ENCODE measurements at regions not wholly inside any gene's neighbourhood (a gene's known extent, or its start where the extent isn't known, plus 50 kb on each side); places are given as distances from the start of the nearest gene placed in this dataset.

- Mint-ChIP-seq H3K27ac (no peak overlapping the region), H3K27me3 (no peaks in the 10 kb centered on the region), H3K4me1 (no peaks in the 10 kb centered on the region), H3K9me3 (peaks cover 2% of the 10 kb centered on the region), H3K4me3 (no peak overlapping the region), H3K36me3 (ENCODE audit: low read depth) (no peaks in the 10 kb centered on the region)
- TF ChIP-seq CTCF (IDR thresholded peaks at IDR 0.05): no peak
- CTCF ChIA-PET: no interaction called here
- DNase-seq: no peak
- no peak for ATAC-seq (ENCODE audit: low read depth)
- POLR2A ChIA-PET: no interaction called here
- intact Hi-C loops (cut with micrococcal nuclease): no loop called here
Observed at GRCh38 chr15:91723959-91724358, 129.5 kb upstream of the SLCO3A1 start.

- no peak for DNase-seq
- ChIA-PET POLR2A (no interaction called here), CTCF (no interaction called here)
- no peak overlapping the region for H3K27ac Mint-ChIP-seq
- TF ChIP-seq CTCF (IDR thresholded peaks at IDR 0.05): no peak
- peaks cover 11% of the 10 kb centered on the region for H3K27me3 Mint-ChIP-seq
- no peaks in the 10 kb centered on the region for H3K9me3 Mint-ChIP-seq
- ATAC-seq (ENCODE audit: low read depth): no peak
- no peak overlapping the region for H3K4me3 Mint-ChIP-seq
- no peaks in the 10 kb centered on the region for H3K36me3 Mint-ChIP-seq (ENCODE audit: low read depth)
- H3K4me1 Mint-ChIP-seq: no peaks in the 10 kb centered on the region
- intact Hi-C loops (cut with micrococcal nuclease): no loop called here
Observed at GRCh38 chr15:91733661-91734060, 119.8 kb upstream of the SLCO3A1 start.

GRCh38 chr15:91737151-91737818 is 116.2 kb upstream of the SLCO3A1 start:
- Mint-ChIP-seq H3K36me3 (ENCODE audit: low read depth) (no peaks in the 10 kb centered on the region), H3K27me3 (peaks cover 6% of the 10 kb centered on the region), H3K9me3 (no peaks in the 10 kb centered on the region), H3K27ac (no peak overlapping the region), H3K4me3 (no peak overlapping the region), H3K4me1 (no peaks in the 10 kb centered on the region)
- POLR2A ChIA-PET: no interaction called here
- CTCF ChIA-PET: no interaction called here
- no peak for ATAC-seq (ENCODE audit: low read depth)
- no peak for TF ChIP-seq CTCF (IDR thresholded peaks at IDR 0.05)
- DNase-seq: no peak
- intact Hi-C loops (cut with micrococcal nuclease): no loop called here

- DNase-seq: no peak
- CTCF ChIA-PET: no interaction called here
Observed at GRCh38 chr15:91741986-91742385, 111.5 kb upstream of the SLCO3A1 start.

GRCh38 chr15:91751611-91752010 is 101.9 kb upstream of the SLCO3A1 start:
- ChIA-PET CTCF (no interaction called here), POLR2A (no interaction called here)
- intact Hi-C loops (cut with micrococcal nuclease): no loop called here

More at GRCh38 chr15:91741986-91742385, 111.5 kb upstream of the SLCO3A1 start:
- TF ChIP-seq CTCF (IDR thresholded peaks at IDR 0.05): no peak
- H3K4me3 Mint-ChIP-seq: no peak overlapping the region
- POLR2A ChIA-PET: no interaction called here
- no peak overlapping the region for H3K27ac Mint-ChIP-seq
- intact Hi-C loops (cut with micrococcal nuclease): no loop called here
- H3K9me3 Mint-ChIP-seq: no peaks in the 10 kb centered on the region
- H3K4me1 Mint-ChIP-seq: no peaks in the 10 kb centered on the region
- no peak for ATAC-seq (ENCODE audit: low read depth)
- no peaks in the 10 kb centered on the region for H3K27me3 Mint-ChIP-seq
- no peaks in the 10 kb centered on the region for H3K36me3 Mint-ChIP-seq (ENCODE audit: low read depth)

More at GRCh38 chr15:91751611-91752010, 101.9 kb upstream of the SLCO3A1 start:
- Mint-ChIP-seq H3K36me3 (ENCODE audit: low read depth) (no peaks in the 10 kb centered on the region), H3K27me3 (no peaks in the 10 kb centered on the region), H3K9me3 (no peaks in the 10 kb centered on the region), H3K4me1 (no peaks in the 10 kb centered on the region), H3K4me3 (no peak overlapping the region), H3K27ac (no peak overlapping the region)
- no peak for DNase-seq
- no peak for ATAC-seq (ENCODE audit: low read depth)
- no peak for TF ChIP-seq CTCF (IDR thresholded peaks at IDR 0.05)
